Endodermal cell (in vitro differentiated cells): ENCODE measurements at regions not wholly inside any gene's neighbourhood (a gene's known extent, or its start where the extent isn't known, plus 50 kb on each side); places are given as distances from the start of the nearest gene placed in this dataset.

ENCODE experiments used
- DNase-seq: peaks from one replicate; pipeline ENCODE4 v3.0.0-alpha.2; 2017
- H3K27ac ChIP-seq: 2 replicates; pipeline ENCODE4 v1.5.1; 2013; ENCODE audit warnings: mild to moderate bottlenecking, low read depth, low read length, moderate library complexity
- H3K27me3 ChIP-seq: 2 replicates; pipeline ENCODE4 v1.6.1; 2013; ENCODE audit warnings: mild to moderate bottlenecking, low read length, moderate library complexity; ENCODE audit not compliant: insufficient read depth, control insufficient read depth, poor library complexity, severe bottlenecking
- H3K36me3 ChIP-seq: 2 replicates; pipeline ENCODE4 v1.7.0; 2013; ENCODE audit warnings: mild to moderate bottlenecking, low read length, moderate library complexity; ENCODE audit not compliant: control insufficient read depth, insufficient read depth
- H3K4me1 ChIP-seq: one replicate; pipeline ENCODE4 v1.7.0; 2013; ENCODE audit warnings: low read length; ENCODE audit not compliant: control insufficient read depth, insufficient read depth
- H3K4me3 ChIP-seq: 2 replicates; pipeline ENCODE4 v1.5.1; 2013; ENCODE audit warnings: mild to moderate bottlenecking, low read length, moderate library complexity
- H3K9ac ChIP-seq: 2 replicates; pipeline ENCODE4 v1.6.1; 2013; ENCODE audit warnings: mild to moderate bottlenecking, low read length, moderate library complexity; ENCODE audit not compliant: poor library complexity, severe bottlenecking; ENCODE audit errors: extremely low read depth
- H3K9me3 ChIP-seq: 2 replicates; pipeline ENCODE4 v1.6.1; 2013; ENCODE audit warnings: mild to moderate bottlenecking, low read length, moderate library complexity; ENCODE audit not compliant: control insufficient read depth
- H3K27ac Mint-ChIP-seq: 2 replicates; pipeline ENCODE4 v1.8.0; 2020; ENCODE audit warnings: mixed read lengths
- H3K27me3 Mint-ChIP-seq: 2 replicates; pipeline ENCODE4 v1.8.0; 2021; ENCODE audit warnings: mild to moderate bottlenecking, mixed read lengths; ENCODE audit not compliant: insufficient read depth
- H3K36me3 Mint-ChIP-seq: 2 replicates; pipeline ENCODE4 v1.8.0; 2020; ENCODE audit warnings: low read depth, mixed read lengths
- H3K4me1 Mint-ChIP-seq: 2 replicates; pipeline ENCODE4 v1.8.0; 2020; ENCODE audit warnings: mixed read lengths
- H3K4me3 Mint-ChIP-seq: 2 replicates; pipeline ENCODE4 v1.8.0; 2020; ENCODE audit warnings: mild to moderate bottlenecking, moderate library complexity, mixed read lengths
- H3K9me3 Mint-ChIP-seq: 2 replicates; pipeline ENCODE4 v1.8.0; 2020; ENCODE audit warnings: mild to moderate bottlenecking, mixed read lengths
- WGBS, 2 experiments: methylation state at CpG; one replicate each; pipeline versions ENCODE4 v1.1.5 to v1.1.7; 2013; ENCODE audit warnings: missing lambda C conversion rate in 2 of 2, mixed read lengths in 1 of 2; ENCODE audit not compliant: insufficient coverage in 1 of 2, insufficient read length in 1 of 2; 5-methylcytosine and 5-hydroxymethylcytosine counted together
- TF ChIP-seq, protein P1 (sequence below): fragments of 200-600 bp; sonication (generic); conservative IDR thresholded peaks from 2 replicates; pipeline ENCODE4 v1.5.0; 2021; ENCODE audit warnings: antibody characterized with exemption, mild to moderate bottlenecking

DNA sequence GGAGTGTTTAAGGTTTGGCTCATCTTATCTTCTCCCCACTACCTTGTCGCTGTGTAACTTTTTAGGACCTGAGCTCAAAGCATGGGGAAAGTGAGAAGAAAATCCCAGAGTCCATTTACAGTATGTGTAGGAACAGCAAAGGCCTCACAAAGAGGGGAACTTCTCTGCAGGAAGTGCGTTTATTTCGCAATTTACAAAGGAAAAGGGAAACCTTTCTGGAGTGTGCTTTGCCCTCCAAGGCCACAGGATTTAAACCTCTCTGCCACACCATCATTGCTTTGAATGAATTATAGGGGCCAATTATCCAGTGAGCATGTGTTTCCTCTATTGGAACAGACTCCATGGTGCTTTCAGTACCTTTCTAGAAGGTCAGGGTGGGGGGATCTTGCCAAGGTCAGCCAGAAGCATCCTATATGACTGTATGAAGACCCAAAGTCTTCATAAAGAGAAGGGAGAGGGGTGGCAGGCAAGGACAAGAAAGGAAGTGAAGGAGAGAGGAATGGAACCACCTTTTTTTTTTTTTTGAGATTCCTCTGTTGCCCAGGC is 68.1 kb upstream of the LMO2 start:
- H3K9me3 ChIP-seq = no peaks in the 10 kb centered on the region
- H3K27me3 Mint-ChIP-seq = no peaks in the 10 kb centered on the region
- H3K4me3 ChIP-seq = no peak overlapping the region
- H3K4me3 Mint-ChIP-seq = no peak overlapping the region
- H3K4me1 Mint-ChIP-seq = peaks cover 4% of the 10 kb centered on the region
- no peaks in the 10 kb centered on the region for H3K4me1 ChIP-seq
- H3K36me3 Mint-ChIP-seq = no peaks in the 10 kb centered on the region
- no peaks in the 10 kb centered on the region for H3K9me3 Mint-ChIP-seq
- H3K36me3 ChIP-seq = no peaks in the 10 kb centered on the region
- DNase-seq = no peak
- H3K9ac ChIP-seq = no peak overlapping the region
- TF ChIP-seq, protein P1, sequence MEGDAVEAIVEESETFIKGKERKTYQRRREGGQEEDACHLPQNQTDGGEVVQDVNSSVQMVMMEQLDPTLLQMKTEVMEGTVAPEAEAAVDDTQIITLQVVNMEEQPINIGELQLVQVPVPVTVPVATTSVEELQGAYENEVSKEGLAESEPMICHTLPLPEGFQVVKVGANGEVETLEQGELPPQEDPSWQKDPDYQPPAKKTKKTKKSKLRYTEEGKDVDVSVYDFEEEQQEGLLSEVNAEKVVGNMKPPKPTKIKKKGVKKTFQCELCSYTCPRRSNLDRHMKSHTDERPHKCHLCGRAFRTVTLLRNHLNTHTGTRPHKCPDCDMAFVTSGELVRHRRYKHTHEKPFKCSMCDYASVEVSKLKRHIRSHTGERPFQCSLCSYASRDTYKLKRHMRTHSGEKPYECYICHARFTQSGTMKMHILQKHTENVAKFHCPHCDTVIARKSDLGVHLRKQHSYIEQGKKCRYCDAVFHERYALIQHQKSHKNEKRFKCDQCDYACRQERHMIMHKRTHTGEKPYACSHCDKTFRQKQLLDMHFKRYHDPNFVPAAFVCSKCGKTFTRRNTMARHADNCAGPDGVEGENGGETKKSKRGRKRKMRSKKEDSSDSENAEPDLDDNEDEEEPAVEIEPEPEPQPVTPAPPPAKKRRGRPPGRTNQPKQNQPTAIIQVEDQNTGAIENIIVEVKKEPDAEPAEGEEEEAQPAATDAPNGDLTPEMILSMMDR = no peak
- H3K27ac Mint-ChIP-seq = no peak overlapping the region
- WGBS, 2 experiments = 94 to 97% methylated on average over 2 to 3 of the region's 3 CpGs
- H3K27ac ChIP-seq = no peak overlapping the region
- no peaks in the 10 kb centered on the region for H3K27me3 ChIP-seq

DNA sequence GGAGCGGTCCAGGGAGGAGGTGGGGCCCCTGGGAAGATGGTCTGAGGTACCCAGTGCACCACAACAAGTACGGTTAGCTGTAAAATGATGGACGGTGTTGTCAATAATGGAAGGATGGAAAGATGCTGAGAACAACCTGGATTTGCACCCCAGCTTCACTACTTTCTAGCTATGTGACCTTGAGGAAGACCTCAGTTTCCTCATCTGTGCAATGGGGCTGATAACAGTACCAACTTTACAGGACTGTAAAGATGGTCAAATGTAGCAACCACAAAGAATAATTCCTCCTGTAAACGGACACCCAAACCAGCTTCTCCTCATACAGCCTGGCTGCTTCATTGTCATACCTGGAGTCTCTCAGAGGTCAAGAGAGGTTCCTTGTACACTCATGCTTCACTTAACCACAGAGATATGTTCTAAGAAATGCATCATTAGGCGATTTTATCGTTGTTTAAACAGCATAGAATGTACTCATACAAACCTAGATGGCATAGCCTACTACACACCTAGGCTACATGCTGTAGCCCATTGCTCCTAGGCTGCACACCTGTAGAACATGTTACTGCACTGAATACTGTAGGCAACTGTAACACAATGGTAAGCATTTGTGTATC is 65.5 kb upstream of the LMO2 start:
- Mint-ChIP-seq H3K4me3 (no peak overlapping the region), H3K4me1 (peaks cover 3% of the 10 kb centered on the region), H3K36me3 (no peaks in the 10 kb centered on the region), H3K9me3 (no peaks in the 10 kb centered on the region), H3K27me3 (no peaks in the 10 kb centered on the region), H3K27ac (no peak overlapping the region)
- H3K4me3 ChIP-seq = no peak overlapping the region
- H3K27me3 ChIP-seq = peaks cover 4% of the 10 kb centered on the region
- no peak for DNase-seq
- no peaks in the 10 kb centered on the region for H3K9me3 ChIP-seq
- WGBS, 2 experiments = 76 to 78% methylated on average over 5 to 6 of the region's 6 CpGs
- H3K27ac ChIP-seq = no peak overlapping the region
- no peak overlapping the region for H3K9ac ChIP-seq
- TF ChIP-seq, protein P1 = no peak
- H3K4me1 ChIP-seq = no peaks in the 10 kb centered on the region
- no peaks in the 10 kb centered on the region for H3K36me3 ChIP-seq

DNA sequence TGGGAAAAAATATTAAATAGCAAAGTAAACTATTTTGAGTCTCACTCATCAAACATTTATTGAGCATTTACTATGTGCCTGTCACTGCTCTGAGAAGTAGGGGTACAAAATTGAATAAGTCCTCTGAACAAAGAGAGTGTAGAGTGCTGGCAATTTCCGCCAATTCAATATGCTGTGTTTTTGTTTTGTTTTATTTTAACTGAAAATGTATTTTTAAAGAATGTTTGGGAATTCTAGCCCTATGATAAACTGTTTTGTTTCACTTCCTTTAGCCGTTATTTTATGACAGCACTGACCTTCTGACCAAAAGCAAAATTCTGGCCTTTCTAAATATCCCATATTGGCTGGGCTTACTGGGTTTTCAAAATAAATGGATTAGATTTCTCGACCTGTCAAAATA is 64.7 kb upstream of the LMO2 start:
- no peaks in the 10 kb centered on the region for H3K36me3 ChIP-seq
- peaks cover 4% of the 10 kb centered on the region for H3K27me3 ChIP-seq
- 89 to 92% methylated on average over 3 of the region's 3 CpGs for WGBS, 2 experiments
- H3K27ac Mint-ChIP-seq = no peak overlapping the region
- no peak overlapping the region for H3K4me3 Mint-ChIP-seq
- no peaks in the 10 kb centered on the region for H3K9me3 ChIP-seq
- no peak overlapping the region for H3K27ac ChIP-seq
- no peaks in the 10 kb centered on the region for H3K36me3 Mint-ChIP-seq
- H3K4me1 Mint-ChIP-seq = peaks cover 3% of the 10 kb centered on the region
- H3K9me3 Mint-ChIP-seq = no peaks in the 10 kb centered on the region
- no peak overlapping the region for H3K9ac ChIP-seq
- no peak overlapping the region for H3K4me3 ChIP-seq
- TF ChIP-seq, protein P1 = no peak
- H3K27me3 Mint-ChIP-seq = no peaks in the 10 kb centered on the region
- no peaks in the 10 kb centered on the region for H3K4me1 ChIP-seq
- DNase-seq = no peak
